OCI-M1 (cell line): ENCODE measurements at regions not wholly inside any gene's neighbourhood (a gene's known extent, or its start where the extent isn't known, plus 50 kb on each side); places are given as distances from the start of the nearest gene placed in this dataset.

Experiments used
- DNase-seq: peaks from one replicate; lab custom pipeline; 2025; lab: John Stamatoyannopoulos, UW

DNA sequence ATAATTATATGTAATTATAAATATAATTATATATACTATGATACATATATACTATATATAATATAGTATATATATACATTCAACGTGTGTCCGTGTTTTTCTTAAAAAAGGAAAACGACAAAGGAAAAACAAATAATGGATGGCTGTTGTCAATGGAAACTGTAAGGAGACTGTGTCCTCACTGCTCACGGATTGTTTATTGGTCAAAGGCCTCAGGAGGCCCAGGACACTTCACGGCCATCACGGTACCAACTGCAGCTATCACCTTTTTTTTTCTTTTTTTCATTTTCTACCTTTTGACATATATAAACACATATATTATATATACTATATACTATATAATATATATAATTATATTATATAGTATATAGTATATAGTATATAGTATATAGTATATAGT is 113.4 kb downstream of the SPTSSA start:
- no peak for DNase-seq

DNA sequence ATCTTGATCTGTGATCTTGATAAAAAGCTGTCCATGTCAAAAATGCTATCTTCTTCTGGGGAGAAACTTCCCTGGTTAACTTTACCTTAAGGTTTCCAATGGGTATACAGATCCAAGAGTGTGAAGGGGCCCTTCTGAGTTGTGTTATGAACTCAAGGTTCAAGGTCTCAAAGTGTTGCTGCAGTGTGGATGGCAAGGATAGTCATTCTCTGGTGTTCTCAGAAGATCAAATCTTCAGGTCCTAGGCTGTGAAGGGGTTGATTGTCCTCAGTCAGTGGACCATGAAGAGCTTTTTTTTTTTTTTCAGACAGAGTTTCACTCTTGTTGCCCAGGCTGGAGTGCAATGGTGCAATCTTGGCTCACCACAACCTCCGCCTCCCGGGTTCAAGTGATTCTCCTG is 114.4 kb downstream of the SPTSSA start:
- no peak for DNase-seq

DNA sequence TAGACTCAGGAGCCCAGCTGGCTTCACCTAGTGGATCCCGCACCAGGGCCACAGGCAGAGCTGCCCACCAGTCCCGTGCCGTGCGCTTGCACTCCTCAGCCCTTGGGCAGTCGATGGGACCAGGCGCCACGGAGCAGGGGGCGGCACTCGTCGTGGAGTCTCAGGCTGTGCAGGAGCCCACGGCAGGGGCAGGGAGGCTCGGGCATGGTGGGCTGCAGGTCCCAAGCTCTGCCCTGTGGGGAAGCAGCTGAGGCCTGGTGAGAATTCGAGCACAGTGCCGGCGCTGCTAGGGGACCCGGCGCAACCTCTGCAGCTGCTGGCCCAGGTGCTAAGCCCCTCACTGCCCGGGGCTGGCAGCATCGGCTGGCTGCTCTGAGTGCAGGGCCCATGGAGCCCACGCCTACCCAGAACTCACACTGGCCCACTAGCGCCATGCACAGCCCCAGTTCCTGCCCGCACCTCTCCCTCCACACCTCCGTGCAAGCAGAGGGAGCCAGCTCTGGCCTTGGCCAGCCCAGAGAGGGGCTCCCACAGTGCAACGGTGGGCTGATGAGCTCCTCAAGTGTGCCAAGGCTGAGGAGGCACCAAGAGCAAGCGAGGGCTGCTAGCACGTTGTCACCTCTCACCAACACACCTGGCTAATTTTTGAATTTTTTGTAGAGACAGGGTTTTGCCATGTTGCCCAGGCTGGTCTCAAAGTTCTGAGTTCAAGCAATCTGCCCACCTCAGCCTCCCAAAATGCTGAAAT is 116.1 kb downstream of the SPTSSA start:
- no peak for DNase-seq

DNA sequence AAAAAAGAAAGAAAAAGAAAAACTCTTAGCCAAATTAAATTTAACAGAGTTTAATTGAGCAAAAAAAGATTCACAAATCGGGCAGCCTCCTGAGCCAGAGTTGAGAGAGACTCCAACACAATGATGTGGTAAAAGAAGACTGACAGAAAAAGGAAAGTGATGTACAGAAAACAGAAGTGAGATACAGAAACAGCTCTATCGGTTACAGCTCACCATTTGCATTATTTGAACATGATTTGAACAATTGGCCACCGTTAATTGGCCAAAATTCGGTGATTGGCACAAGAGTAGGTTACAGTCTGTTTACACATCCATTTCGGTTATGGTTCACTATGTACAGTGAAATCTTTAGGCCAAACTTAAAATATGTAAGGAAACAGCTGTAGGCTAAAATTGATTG is 117.7 kb downstream of the SPTSSA start:
- no peak for DNase-seq

DNA sequence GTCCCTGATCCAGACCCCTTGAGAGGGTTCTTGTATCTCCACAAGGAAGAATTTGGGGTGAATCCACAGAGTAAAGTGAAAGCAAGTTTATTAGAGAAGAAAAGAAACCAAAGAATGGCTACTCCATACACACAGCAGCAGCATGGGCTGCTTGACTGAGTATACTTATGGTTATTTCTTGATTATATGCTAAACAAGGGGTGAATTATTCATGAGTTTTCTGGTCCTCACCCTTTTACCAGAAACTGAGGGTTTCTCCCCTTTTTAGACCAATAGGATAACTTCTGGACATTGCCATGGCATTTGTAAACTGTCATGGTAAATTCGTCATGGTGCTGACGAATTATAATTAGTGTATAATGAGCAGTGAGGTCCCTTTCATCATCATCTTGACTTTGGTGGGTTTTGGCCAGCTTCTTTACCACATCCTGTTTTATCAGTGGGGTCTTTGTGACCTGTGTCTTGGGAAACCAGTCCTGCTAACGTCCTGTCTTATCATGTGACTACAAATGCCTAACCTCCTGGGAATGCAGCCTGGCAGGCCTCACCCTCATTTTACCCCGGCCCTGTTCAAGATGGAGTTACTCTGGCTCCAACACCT is 121.9 kb downstream of the SPTSSA start:
- DNase-seq = no peak

DNA sequence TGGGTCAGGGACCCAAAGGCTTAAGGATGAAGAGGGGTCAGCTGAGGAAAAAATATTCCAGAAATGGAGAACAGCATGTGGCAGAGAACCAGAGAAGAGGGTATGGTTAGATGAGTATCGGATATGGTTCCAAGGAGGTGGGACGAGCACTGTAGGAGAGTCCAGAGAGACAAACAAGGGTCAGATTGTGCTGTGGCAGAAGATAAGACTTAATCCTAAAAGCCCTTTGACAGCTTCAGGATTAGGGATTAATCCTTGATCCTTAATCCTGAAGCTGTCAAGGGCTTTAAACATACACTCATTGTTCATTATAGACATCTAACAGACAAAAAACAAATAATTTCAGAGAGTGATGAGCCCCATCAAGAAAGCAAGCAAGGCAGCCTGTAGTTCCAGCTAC is 124.0 kb downstream of the SPTSSA start:
- DNase-seq = no peak

DNA sequence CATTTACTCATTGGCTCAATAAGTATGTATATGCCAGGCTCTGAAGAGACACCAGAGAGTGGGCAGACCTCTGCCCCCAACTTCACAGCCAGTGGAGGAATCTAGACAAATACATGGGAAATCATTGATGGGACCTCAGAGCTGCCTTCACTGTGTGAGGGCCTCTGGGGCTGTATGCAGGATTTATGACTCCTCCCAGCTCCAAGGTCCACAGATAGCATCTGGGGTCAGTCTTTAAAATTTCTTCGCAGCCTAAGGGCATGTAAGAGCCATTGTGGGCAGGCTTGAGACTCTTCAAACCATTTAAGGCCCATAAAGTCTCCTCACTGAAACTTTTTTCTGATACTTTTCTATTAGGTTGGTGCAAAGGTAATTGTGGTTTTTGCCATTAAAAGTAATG is 125.5 kb downstream of the SPTSSA start:
- no peak for DNase-seq

DNA sequence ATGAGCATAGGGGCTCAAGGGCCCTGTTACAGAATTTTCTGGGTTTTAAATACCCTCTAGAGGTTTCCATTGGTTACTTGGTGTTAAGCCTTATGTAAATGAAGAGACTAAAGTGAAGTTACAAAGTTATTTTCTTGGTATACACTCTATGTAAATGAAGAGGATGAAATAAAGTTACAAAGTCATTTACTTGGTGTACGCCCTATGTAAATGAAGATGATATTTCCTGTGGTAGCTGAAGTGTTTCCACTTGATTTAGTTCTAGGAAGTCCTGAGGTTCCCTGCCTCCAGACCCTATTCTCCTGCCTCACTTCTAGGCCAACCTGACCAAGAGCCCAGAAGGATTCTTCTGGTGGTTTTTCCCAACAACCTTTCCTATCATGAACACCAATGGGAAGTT is 126.1 kb downstream of the SPTSSA start:
- DNase-seq = no peak

DNA sequence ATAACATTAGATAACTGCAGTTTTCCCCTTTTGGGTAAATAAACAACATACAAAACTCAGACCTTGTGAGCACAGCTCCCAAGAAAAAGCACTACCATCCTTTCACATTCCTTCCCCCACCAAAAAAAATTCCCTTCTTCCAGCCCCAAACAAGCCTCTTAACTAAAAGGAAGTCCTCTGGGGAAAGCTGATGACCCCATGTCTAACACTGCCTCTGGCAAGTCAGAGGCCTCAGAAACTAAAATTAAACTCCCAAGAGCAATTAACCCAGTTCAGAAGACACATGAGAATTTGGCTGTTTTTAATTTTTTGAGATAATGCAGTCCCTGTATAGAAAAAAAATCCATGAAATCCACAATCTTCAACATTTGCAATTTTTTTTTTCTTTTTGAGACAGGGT is 127.7 kb downstream of the SPTSSA start:
- no peak for DNase-seq

DNA sequence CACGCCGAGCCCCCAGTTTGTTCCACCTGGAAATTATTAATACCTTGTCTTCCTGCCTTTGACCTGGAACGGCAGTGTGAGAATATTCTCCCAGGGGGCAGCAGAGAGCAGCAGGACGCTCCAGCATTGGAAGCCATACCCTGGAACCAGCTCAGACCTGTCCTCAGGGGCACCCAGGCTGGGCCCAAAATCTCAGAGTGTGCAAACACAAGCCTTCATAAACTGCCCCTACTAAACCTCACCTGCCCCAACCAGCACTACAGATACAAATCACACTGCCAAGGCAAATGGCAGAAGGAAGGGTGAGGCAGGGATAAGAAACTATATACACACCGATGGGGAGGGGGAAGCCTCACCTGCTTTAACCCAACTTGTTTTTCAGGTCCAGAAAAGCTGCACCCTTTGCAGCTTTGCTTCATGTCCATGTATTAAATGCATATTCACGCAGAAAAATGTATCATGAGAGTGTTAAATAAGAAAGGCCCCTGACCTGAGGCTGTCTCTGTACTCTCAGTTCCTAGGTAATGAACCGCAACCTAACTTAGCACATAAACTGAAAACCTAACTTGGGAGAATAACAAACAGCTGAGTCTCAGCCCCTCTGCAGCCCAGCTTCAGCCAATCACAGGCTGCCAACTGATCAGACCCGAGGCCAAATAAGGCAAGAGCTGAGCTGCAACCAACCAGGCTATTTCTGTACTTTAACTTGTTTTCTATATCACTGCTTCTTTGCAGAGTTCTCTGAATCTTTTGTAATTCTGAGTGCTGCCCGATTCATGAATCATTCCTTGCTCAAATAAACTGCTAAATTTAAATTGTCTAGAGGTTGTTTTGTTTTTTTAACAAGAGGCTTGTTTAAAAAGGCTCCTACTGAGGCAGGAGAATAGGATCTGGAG is 130.1 kb downstream of the SPTSSA start:
- DNase-seq = peak; percentile 79

DNA sequence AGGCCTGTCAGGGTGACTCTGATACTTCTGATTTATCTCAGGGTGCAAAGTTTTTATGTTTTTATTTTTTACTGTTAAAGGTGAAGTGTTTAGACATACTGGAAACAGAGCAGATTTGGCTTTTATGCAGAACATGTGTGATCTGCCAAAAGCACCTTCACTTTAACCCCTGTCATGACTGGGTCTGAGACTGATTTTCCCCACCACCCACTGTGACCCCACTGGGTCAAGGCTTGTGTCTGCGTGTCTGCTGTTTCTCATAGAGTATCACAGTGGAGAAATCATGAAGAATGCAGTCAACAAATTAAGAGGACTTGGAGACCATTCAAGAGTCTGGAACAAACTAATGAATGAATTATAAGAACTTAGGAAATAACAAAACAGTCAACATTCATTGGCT is 131.2 kb downstream of the SPTSSA start:
- no peak for DNase-seq

DNA sequence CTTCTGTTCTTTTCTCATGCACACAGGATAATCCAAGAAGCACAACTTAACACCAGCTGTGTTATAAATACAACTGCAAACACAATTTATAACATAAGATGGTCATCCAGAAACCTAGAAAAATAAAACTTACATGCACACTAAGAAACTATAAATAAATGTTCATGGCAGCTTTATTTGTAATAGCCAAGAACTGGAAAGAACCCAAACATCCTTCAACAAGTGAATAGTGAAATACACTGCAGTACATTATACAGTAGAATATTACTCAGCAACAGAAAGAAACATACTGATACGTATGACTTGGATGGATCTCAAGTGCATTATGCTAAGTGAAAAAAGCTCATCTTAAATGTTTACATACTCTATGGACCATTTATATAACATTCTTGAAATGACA is 132.7 kb downstream of the SPTSSA start:
- DNase-seq = no peak

DNA sequence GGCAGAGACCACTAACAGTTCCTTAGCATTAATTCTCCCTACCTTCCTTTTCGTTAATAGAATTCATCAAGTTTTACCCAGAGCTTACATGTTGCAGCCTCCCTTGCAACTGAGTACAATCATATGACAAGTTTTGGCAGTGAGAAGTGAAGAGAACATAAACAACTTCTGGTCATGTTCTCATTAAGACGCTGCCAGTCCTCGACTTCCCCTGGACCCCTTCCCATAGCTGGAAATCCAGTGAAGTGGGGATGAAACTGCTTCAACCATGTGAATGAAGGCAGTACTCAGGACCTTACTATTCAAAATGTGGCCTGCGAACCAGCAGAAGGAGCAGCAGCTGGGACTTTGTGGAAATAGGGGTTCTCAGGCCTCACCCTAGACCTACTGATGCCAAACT is 133.9 kb downstream of the SPTSSA start:
- DNase-seq = no peak

DNA sequence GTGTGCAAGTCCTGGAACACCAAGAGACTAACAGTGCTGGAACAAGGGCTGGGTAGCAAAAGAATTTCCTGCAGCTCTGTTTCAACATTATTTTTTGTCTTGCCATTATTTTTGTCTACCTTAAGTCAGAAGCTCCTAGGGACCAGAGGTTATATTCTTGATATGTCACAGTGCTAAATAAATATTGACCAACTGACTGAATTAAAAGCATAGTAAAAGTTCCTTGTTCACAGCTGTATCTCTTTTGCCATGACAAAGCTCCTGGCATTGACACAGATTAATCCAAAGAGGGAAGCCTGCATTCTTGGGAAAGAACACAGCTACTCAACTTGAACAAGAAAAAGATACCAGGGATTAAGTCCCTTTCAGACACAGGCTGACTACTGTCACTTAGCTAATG is 136.5 kb downstream of the SPTSSA start:
- no peak for DNase-seq

DNA sequence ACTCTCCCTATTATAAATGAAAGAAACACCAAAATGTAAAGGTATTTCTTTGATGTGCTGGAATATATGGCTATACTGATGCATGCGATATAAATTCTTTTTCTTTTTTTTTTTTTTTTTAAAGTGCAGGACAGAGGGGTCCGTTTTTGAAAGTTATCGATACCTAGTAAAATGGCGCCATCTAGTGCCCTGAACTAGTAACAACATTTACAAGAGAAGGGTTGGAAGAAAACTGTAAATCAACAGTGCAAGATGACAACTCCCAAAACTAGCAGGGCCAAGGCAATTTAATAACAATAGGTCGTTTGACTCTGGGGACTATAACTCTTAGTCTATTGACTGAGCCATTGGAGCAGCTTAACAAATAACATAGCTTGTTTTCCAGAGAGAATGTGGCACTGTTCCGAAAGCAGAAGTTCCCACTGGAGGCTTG is 137.7 kb downstream of the SPTSSA start:
- DNase-seq = peak; percentile 58

DNA sequence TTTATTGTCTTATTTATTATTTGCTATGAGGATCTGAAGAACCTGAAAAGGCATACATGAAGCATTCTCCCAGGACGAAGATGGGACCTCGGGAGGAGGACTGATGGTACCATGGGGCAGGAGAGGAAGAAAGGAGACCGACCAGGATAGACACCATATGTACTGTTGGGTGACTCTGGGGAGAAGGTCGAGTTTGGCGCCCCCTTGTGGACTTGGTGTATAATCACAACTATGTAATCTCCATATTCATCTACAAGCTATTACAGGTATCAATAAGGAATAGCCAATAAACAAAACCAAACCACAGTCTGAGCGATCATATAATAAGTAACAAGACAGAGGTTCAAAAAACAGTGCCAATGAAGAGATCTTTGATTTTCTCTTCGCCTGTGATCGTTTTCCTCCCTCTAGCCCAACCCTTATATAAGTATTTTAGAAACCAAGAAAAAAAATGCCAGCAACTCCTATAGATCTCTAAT is 139.1 kb downstream of the SPTSSA start:
- peak; percentile 67 for DNase-seq

DNA sequence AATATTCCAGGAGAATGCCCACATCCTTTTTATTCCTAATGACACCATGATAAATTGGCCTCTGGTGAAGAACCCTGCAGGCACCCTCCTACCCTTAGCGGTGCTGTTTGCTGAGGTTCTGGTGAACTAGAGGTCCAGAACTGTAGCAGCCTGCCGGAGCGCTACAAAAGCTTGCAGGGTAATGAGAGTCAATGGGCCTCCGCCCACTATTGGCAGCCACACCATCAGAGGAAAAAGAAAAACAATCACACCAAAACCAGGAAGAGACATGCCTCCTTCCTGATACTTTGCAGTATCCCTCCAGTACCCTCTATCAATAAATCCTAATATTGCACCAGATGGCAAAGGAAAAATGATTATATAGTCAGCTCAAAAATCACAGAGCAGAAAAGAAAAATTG is 142.9 kb downstream of the SPTSSA start:
- DNase-seq = no peak

DNA sequence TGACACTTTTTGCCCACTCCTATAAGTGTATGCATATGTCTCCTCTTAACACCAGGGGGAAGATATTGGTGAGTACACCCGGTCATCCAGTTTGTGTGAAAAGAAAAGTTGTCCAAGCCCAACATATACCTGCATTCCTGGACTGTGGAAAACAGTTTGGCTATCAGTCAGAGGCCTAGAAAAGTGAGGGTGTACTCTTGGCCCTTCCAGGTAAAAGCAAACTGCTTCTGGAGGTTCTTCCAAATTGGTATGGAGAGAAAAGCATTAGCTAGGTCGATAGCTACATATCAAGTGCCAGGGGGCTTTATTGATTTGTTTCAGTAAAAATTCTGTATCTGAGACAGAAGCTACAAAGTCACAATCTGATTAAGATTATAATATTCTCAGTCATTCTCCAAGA is 144.0 kb downstream of the SPTSSA start:
- no peak for DNase-seq

DNA sequence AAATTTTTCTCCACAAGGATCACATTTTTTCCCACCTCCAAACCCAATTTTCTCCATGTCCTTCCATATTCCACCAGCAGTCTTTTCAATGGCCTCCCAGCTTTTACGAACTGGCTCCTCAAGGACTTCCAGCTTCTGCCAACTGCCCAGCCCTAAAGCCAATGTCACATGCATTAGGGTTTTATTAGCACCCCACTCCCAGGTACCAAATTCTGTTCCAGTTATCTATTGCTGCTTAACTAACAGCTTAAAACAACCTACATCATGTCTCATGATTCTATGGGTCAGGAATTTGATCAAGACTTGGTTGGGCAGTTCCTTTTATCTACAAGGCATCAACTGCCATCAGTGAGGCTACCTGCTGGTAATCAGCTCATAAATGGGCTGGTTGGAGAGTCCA is 151.3 kb downstream of the SPTSSA start:
- no peak for DNase-seq

DNA sequence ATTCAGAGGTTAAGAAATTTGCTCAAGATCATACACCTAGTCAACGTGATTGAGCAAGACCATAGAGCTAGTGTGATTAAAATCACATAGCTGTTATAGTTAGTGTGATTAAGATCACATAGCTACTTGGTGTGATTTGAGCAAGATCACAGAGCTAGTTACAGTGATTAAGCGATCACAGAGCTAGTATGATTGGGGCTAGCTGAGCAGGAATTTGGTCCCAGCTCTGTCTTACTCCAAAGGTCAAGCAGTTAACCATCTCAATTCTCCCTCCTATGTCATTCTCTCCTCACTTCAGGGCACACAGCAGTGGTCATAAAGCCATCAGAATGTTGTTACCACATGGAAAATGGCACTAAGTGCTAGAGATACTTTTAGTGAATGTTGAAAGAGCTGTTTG is 158.2 kb downstream of the SPTSSA start:
- no peak for DNase-seq

DNA sequence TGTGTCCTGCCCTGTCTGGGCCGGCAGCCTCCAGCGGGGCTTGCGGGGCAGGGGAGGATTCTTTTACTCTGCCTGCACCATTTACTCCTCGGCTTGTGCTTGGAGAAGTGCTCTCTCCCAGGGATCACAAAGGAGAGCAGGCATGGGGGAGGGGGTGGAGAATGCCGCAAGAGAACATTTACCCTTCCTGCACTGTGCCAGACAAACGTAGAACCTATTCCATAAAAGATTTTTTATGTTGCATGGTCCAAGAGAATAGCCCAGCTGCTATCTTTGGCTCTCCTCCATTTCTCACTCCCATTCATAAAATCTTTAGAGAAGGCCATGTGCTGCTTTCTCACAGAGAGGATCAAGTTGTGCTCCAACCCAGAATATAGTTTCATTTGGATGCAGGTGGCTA is 159.4 kb downstream of the SPTSSA start:
- DNase-seq = no peak

DNA sequence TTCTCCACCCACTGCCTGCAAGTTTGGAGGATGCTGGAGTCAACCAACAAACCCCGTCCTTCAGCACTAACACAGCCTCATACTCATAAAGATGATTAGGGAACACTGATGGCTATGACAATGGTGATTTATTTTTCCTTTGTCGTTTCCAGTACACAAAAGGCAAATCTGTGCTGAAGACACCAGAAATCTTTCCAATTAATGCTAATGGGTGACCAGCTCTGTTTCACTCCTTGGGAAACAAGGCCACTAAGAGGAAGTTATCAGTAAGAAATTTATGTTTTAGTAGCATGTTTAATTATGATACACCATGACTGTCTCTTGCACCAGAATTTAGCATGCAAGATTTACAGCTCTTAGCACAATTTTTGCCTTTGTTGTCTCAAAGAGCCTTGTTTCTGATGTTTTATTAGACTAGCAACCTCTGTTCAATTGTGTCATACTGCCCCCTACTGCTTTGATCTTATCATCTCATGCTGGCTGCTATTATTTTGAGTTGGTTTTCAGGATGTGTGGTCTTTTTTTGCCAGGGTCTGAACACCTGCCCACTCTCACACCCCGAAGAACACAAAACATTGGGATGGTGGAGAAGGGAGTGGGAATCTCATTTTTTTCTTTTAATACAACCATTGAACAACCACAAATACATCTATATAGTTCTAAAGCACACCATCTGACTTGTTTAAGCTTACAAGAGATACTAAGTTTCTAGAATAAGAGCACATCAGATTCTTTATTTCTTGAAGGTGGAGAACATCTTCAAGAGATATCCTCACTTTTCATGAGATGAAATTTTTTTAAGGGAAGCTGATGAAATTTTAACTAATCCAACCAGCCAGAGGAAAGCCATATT is 160.9 kb downstream of the SPTSSA start:
- peak; percentile 59 for DNase-seq
